ENCODE measurements at regions not wholly inside any gene's neighbourhood (a gene's known extent, or its start where the extent isn't known, plus 50 kb on each side); places are given as distances from the start of the nearest gene placed in this dataset.

DNA sequence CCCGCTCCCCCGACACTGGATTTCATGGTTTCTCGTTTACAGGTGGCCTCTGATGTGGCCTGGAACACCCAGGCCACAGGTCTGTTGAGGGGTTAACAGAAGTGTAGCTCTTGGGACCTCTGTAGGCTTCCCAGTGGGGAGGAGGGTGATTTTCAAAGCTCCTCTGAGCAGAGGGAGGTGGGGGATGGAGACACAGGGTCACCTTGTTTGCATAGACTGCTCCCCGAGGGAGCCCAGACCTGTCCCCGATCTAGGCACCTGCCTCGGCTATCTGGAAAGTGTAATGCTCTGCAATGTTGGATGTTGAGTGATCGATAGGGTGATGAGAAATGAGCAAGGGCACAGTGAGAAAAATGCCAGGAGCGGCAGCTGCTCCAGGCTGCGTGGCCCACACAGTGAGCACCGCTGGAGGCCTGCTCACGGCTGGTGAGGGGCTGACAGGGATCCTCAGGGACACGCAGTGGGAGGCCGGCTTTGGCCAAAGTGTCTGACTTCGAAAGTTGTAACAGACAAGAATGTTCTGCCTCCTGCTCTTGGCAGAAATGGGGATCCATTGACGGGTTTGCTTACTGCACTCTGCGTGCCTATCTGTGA, 594.1 kb downstream of the BRD1 start:
- H2AK9ac ChIP-seq (replicated peaks; ENCODE audit: low read depth, low read length, poor library complexity): no peak overlapping the region
- no peaks in the 10 kb centered on the region for H3K36me3 ChIP-seq (ENCODE audit: control insufficient read depth, insufficient read depth, low read length)
- H3K14ac ChIP-seq (replicated peaks; ENCODE audit: low read depth, low read length): no peak overlapping the region
- BruUV-seq (replicated peaks): no TSS peak
- no peak overlapping the region for H2AK5ac ChIP-seq (ENCODE audit: low read depth, low read length)
- H4K8ac ChIP-seq (ENCODE audit: low read depth in 2 of 2, low read length in 2 of 2): no peak overlapping the region
- no peak overlapping the region for H4K5ac ChIP-seq (ENCODE audit: low read depth, low read length)
- no peak overlapping the region for H2AFZ ChIP-seq (replicated peaks; ENCODE audit: low read length, poor library complexity)
- ATAC-seq (ENCODE audit: low read depth): no peak
- H3K27ac ChIP-seq (ENCODE audit: insufficient read depth, low read length): no peak overlapping the region
- H3K4me1 ChIP-seq (ENCODE audit: control insufficient read depth, insufficient read depth, low read length): no peaks in the 10 kb centered on the region
- no peak overlapping the region for H2BK20ac ChIP-seq (ENCODE audit: low read depth, low read length)
- no peak overlapping the region for H2BK5ac ChIP-seq (ENCODE audit: low read depth, low read length, poor library complexity, severe bottlenecking)
- H3K27me3 ChIP-seq (ENCODE audit: control insufficient read depth, insufficient read depth, low read length): no peaks in the 10 kb centered on the region
- H3K56ac ChIP-seq (ENCODE audit: extremely low read depth, insufficient read depth, low read length): no peak overlapping the region
- no peak overlapping the region for H3K4me2 ChIP-seq (ENCODE audit: low read depth, low read length)
- H3K18ac ChIP-seq (ENCODE audit: low read depth, low read length): no peak overlapping the region
- H3K9ac ChIP-seq (ENCODE audit: low read depth, low read length): no peak overlapping the region
- intact Hi-C loops (cut with micrococcal nuclease) (no loop called here), in situ Hi-C loops (cut with MboI; ENCODE audit: low sequenced_read_pairs) (no loop called here), dilution Hi-C loops (cut with HindIII; ENCODE audit: low sequenced_read_pairs, unreplicated experiment) (no loop called here)
- H3K23ac ChIP-seq (ENCODE audit: low read depth, low read length): no peak overlapping the region
- ChIA-PET POLR2A (ENCODE audit: unreplicated experiment) (no interaction called here), CTCF (no interaction called here)
- no peak overlapping the region for H2BK120ac ChIP-seq (ENCODE audit: low read depth, low read length)
- no peak overlapping the region for H4K91ac ChIP-seq (ENCODE audit: insufficient read depth, low read depth, low read length)
- no peaks in the 10 kb centered on the region for H4K20me1 ChIP-seq (ENCODE audit: insufficient read depth, low read length)
- no peak for TF ChIP-seq BHLHE40 (IDR thresholded peaks at IDR 0.05; ENCODE audit: low read depth, low read length)
- no peak for TF ChIP-seq RCOR1 (IDR thresholded peaks at IDR 0.05; ENCODE audit: insufficient replicate concordance, low read length)
- TF ChIP-seq RFX5 (IDR thresholded peaks at IDR 0.05; ENCODE audit: low read depth, low read length): no peak
- no peak for TF ChIP-seq FOS (IDR thresholded peaks at IDR 0.05; ENCODE audit: low read depth, low read length)
- TF ChIP-seq POLR2A (IDR thresholded peaks at IDR 0.05; ENCODE audit: low read depth, low read length): no peak
- TF ChIP-seq SMC3 (IDR thresholded peaks at IDR 0.05; ENCODE audit: low read depth, low read length): no peak
- no peak for TF ChIP-seq CEBPB (IDR thresholded peaks at IDR 0.05; ENCODE audit: low read depth, low read length)
- no peak for TF ChIP-seq RAD21 (IDR thresholded peaks at IDR 0.05; ENCODE audit: low read length)
- TF ChIP-seq CHD1 (IDR thresholded peaks at IDR 0.05; ENCODE audit: low read depth, low read length): no peak
- no CpG with 5 or more reads among the region's 16 CpGs for WGBS, 2 experiments (ENCODE audit: extremely low coverage in 2 of 2, insufficient read length in 1 of 2)
- H3K4me3 ChIP-seq (ENCODE audit: insufficient read depth, low read depth, low read length): no peak overlapping the region
- H3K4ac ChIP-seq (ENCODE audit: low read depth, low read length): no peak overlapping the region
- H3K79me1 ChIP-seq (ENCODE audit: low read depth in 1 of 2, low read length in 2 of 2): no peaks in the 10 kb centered on the region
- no peaks in the 10 kb centered on the region for H3K9me1 ChIP-seq (ENCODE audit: insufficient read depth, low read length)
- H3K9me3 ChIP-seq (ENCODE audit: control insufficient read depth, insufficient read depth, low read length): peaks cover 59% of the 10 kb centered on the region
- H2BK15ac ChIP-seq (ENCODE audit: low read depth, low read length): no peak overlapping the region
- no peak for DNase-seq

All from IMR-90 (cell line).